Thyroid gland (tissue), 4 donors: ENCODE measurements at regions not wholly inside any gene's neighbourhood (a gene's known extent, or its start where the extent isn't known, plus 50 kb on each side); places are given as distances from the start of the nearest gene placed in this dataset.

Source experiments
- DNase-seq, 2 donors: peaks; one replicate each; pipeline ENCODE4 v3.0.0-alpha.2; 2019
- H3K27ac ChIP-seq, 3 donors: fragments of 200-600 bp; sonication (generic); 1 replicate in 2 of 3; 2 replicates in 1 of 3; pipeline ENCODE4 v1.5.1; 2016 to 2019; ENCODE audit warnings: mild to moderate bottlenecking in 1 of 3, moderate library complexity in 1 of 3
- H3K27me3 ChIP-seq: fragments of 200-600 bp; sonication (generic); one replicate; pipeline ENCODE4 v1.5.1; 2019
- H3K36me3 ChIP-seq, 2 donors: fragments of 200-600 bp; sonication (generic); one replicate each; pipeline ENCODE4 v1.5.1; 2016 to 2019
- H3K4me1 ChIP-seq, 2 donors: fragments of 200-600 bp; sonication (generic); one replicate each; pipeline ENCODE4 v1.5.1; 2017 to 2019
- H3K4me3 ChIP-seq, 3 donors: fragments of 200-600 bp; sonication (generic); replicated peaks in 1 of 3; 1 replicate in 2 of 3; 2 replicates in 1 of 3; pipeline ENCODE4 v1.5.1; 2016; ENCODE audit warnings: mild to moderate bottlenecking in 1 of 3
- H3K9me3 ChIP-seq: fragments of 200-600 bp; sonication (generic); one replicate; pipeline ENCODE4 v1.5.1; 2017
- CTCF ChIP-seq, 6 experiments: fragments of 200-600 bp in 3 of 6; fragments of 450-650 bp in 3 of 6; sonication (generic) in 3 of 6; IDR thresholded peaks; one replicate each; pipeline ENCODE4 v1.5.1; 2016 to 2019; ENCODE audit warnings: antibody characterized with exemption in 6 of 6, mild to moderate bottlenecking in 2 of 6, inconsistent platforms in 1 of 6, moderate library complexity in 1 of 6
- POLR2A ChIP-seq, 2 donors: fragments of 450-650 bp; IDR thresholded peaks; one replicate each; pipeline ENCODE4 v1.6.1; 2017; ENCODE audit warnings: antibody characterized with exemption in 2 of 2, mild to moderate bottlenecking in 2 of 2, moderate library complexity in 1 of 2
- WGBS, 2 donors: methylation state at CpG; one replicate each; pipeline ENCODE4 v1.1.5; 2017; 5-methylcytosine and 5-hydroxymethylcytosine counted together
- intact Hi-C: fragments of 100-400 bp; cut with DNase I; formaldehyde crosslinking; loops from one replicate; pipeline ENCODE4 v1.15.1; 2023

- Histone ChIP-seq H3K27me3 (no peaks in the 10 kb centered on the region), H3K9me3 (no peaks in the 10 kb centered on the region), H3K4me3 (no peak overlapping the region), H3K36me3 (no peaks in the 10 kb centered on the region), H3K27ac (no peak overlapping the region), H3K4me1 (peaks cover 0 to 8% of the 10 kb centered on the region in 2 donors)
- no peak for DNase-seq
- WGBS, 2 donors: 85 to 86% methylated on average over 4 of the region's 4 CpGs
- TF ChIP-seq CTCF (IDR thresholded peaks at IDR 0.05): no peak
- no peak for TF ChIP-seq POLR2A (IDR thresholded peaks at IDR 0.05)
- intact Hi-C loops: no loop called here
Observed at GRCh38 chr1:82836973-82837680, 1036.4 kb downstream of the ADGRL2 start.

- intact Hi-C loops: no loop called here
- TF ChIP-seq POLR2A (IDR thresholded peaks at IDR 0.05) (no peak), CTCF (IDR thresholded peaks at IDR 0.05) (no peak)
- no peaks in the 10 kb centered on the region for H3K27me3 ChIP-seq
- H3K27ac ChIP-seq: no peak overlapping the region
- 88 to 92% methylated on average over 7 of the region's 7 CpGs for WGBS, 2 donors
- H3K4me3 ChIP-seq: no peak overlapping the region
- no peak for DNase-seq
- no peaks in the 10 kb centered on the region for H3K9me3 ChIP-seq
- no peaks in the 10 kb centered on the region for H3K36me3 ChIP-seq
- H3K4me1 ChIP-seq: peaks cover 0 to 8% of the 10 kb centered on the region in 2 donors
Observed at GRCh38 chr1:82836213-82836972, 1035.7 kb downstream of the ADGRL2 start.

- no peaks in the 10 kb centered on the region for H3K27me3 ChIP-seq
- no peaks in the 10 kb centered on the region for H3K36me3 ChIP-seq
- H3K9me3 ChIP-seq: no peaks in the 10 kb centered on the region
- no peak overlapping the region for H3K27ac ChIP-seq
- H3K4me1 ChIP-seq: no peaks in the 10 kb centered on the region
- no peak overlapping the region for H3K4me3 ChIP-seq
- WGBS, 2 donors: 76 to 79% methylated on average over 6 of the region's 6 CpGs
- DNase-seq: no peak
- TF ChIP-seq CTCF (IDR thresholded peaks at IDR 0.05) (no peak), POLR2A (IDR thresholded peaks at IDR 0.05) (no peak)
- intact Hi-C loops: no loop called here
Observed at GRCh38 chr1:82830690-82831380, 1030.1 kb downstream of the ADGRL2 start.

- TF ChIP-seq CTCF (IDR thresholded peaks at IDR 0.05): no peak
- TF ChIP-seq POLR2A (IDR thresholded peaks at IDR 0.05): no peak
- DNase-seq: no peak
- H3K9me3 ChIP-seq: no peaks in the 10 kb centered on the region
- no peak overlapping the region for H3K4me3 ChIP-seq
- no peak overlapping the region for H3K27ac ChIP-seq
- H3K36me3 ChIP-seq: no peaks in the 10 kb centered on the region
- H3K27me3 ChIP-seq: no peaks in the 10 kb centered on the region
- H3K4me1 ChIP-seq: no peaks in the 10 kb centered on the region
- intact Hi-C loops: no loop called here
- 89 to 91% methylated on average over 1 of the region's 1 CpG for WGBS, 2 donors
Observed at GRCh38 chr1:82829527-82829926, 1028.8 kb downstream of the ADGRL2 start.

GRCh38 chr1:82823876-82824275, 1023.1 kb downstream of the ADGRL2 start:
- Histone ChIP-seq H3K27me3 (no peaks in the 10 kb centered on the region), H3K36me3 (no peaks in the 10 kb centered on the region), H3K4me3 (no peak overlapping the region), H3K9me3 (no peaks in the 10 kb centered on the region), H3K27ac (no peak overlapping the region), H3K4me1 (no peaks in the 10 kb centered on the region)
- DNase-seq: no peak
- 64 to 88% methylated on average over 3 of the region's 3 CpGs for WGBS, 2 donors
- TF ChIP-seq CTCF (IDR thresholded peaks at IDR 0.05) (no peak), POLR2A (IDR thresholded peaks at IDR 0.05) (no peak)
- intact Hi-C loops: no loop called here
